Renal pelvis (tissue), 1 donor: ENCODE measurements at regions not wholly inside any gene's neighbourhood (a gene's known extent, or its start where the extent isn't known, plus 50 kb on each side); places are given as distances from the start of the nearest gene placed in this dataset.
"Not testable (repeated sequence)": the region's sequence is repeated elsewhere in the genome, so short reads cannot be mapped to it uniquely, and the experiment has no call there.

Experiments
- DNase-seq: peaks from one replicate; pipeline ENCODE4 v3.0.0-alpha.2; 2013

GRCh38 chr6:58090067-58090466 lies 772.6 kb downstream of the PRIM2 start:
- not testable (repeated sequence) for DNase-seq

GRCh38 chr6:58097251-58097650 lies 779.8 kb downstream of the PRIM2 start:
- DNase-seq = not testable (repeated sequence)

GRCh38 chr6:58113960-58114359 lies 796.5 kb downstream of the PRIM2 start:
- no peak for DNase-seq

GRCh38 chr6:58117162-58117561 lies 799.7 kb downstream of the PRIM2 start:
- not testable (repeated sequence) for DNase-seq

GRCh38 chr6:58121616-58122015 lies 804.2 kb downstream of the PRIM2 start:
- not testable (repeated sequence) for DNase-seq

GRCh38 chr6:58123770-58124169 lies 806.3 kb downstream of the PRIM2 start:
- not testable (repeated sequence) for DNase-seq

- DNase-seq = not testable (repeated sequence)
Observed at GRCh38 chr6:58128549-58128948, 811.1 kb downstream of the PRIM2 start.

- not testable (repeated sequence) for DNase-seq
Observed at GRCh38 chr6:58129098-58129497, 811.7 kb downstream of the PRIM2 start.

- DNase-seq = not testable (repeated sequence)
Observed at GRCh38 chr6:58139746-58140145, 822.3 kb downstream of the PRIM2 start.

GRCh38 chr6:58171025-58171424 lies 853.6 kb downstream of the PRIM2 start:
- DNase-seq = not testable (repeated sequence)

- DNase-seq = not testable (repeated sequence)
Observed at GRCh38 chr6:58181557-58182065, 864.2 kb downstream of the PRIM2 start.

- not testable (repeated sequence) for DNase-seq
Observed at GRCh38 chr6:58185300-58185699, 867.9 kb downstream of the PRIM2 start.

- not testable (repeated sequence) for DNase-seq
Observed at GRCh38 chr6:58193209-58193608, 875.8 kb downstream of the PRIM2 start.

- DNase-seq = no peak
Observed at GRCh38 chr6:58198301-58198700, 880.9 kb downstream of the PRIM2 start.

GRCh38 chr6:58237124-58237523 lies 919.7 kb downstream of the PRIM2 start:
- DNase-seq = not testable (repeated sequence)

GRCh38 chr6:58238421-58238820 lies 921.0 kb downstream of the PRIM2 start:
- not testable (repeated sequence) for DNase-seq

GRCh38 chr6:58257625-58258024 lies 940.2 kb downstream of the PRIM2 start:
- not testable (repeated sequence) for DNase-seq

- DNase-seq = no peak
Observed at GRCh38 chr6:58290177-58290576, 972.7 kb downstream of the PRIM2 start.

- DNase-seq = not testable (repeated sequence)
Observed at GRCh38 chr6:58291319-58291718, 973.9 kb downstream of the PRIM2 start.

- not testable (repeated sequence) for DNase-seq
Observed at GRCh38 chr6:58307901-58308300, 990.5 kb downstream of the PRIM2 start.

GRCh38 chr6:58332108-58332507 lies 1014.7 kb downstream of the PRIM2 start:
- not testable (repeated sequence) for DNase-seq

- DNase-seq = not testable (repeated sequence)
Observed at GRCh38 chr6:58342287-58342686, 1024.9 kb downstream of the PRIM2 start.

- DNase-seq = not testable (repeated sequence)
Observed at GRCh38 chr6:58347534-58347933, 1030.1 kb downstream of the PRIM2 start.

GRCh38 chr6:58351619-58352018 lies 1034.2 kb downstream of the PRIM2 start:
- DNase-seq = not testable (repeated sequence)
